SK-N-SH (cell line): ENCODE measurements at regions not wholly inside any gene's neighbourhood (a gene's known extent, or its start where the extent isn't known, plus 50 kb on each side); places are given as distances from the start of the nearest gene placed in this dataset.

Experiments used
- CTCF ChIA-PET: fragments of 300-600, 350-600 bp; formaldehyde crosslinking; extraction: SDS; loops from one replicate; lab custom pipeline; 2021; lab: Yijun Ruan, JAX
- POLR2A ChIA-PET: fragments of 350-600 bp; sonication (Branson Sonifier 250); formaldehyde crosslinking; extraction: SDS; loops from one replicate; lab custom pipeline; 2020; ENCODE audit warnings: antibody characterized with exemption, inconsistent platforms; lab: Yijun Ruan, JAX
- DNase-seq: peaks from one replicate; pipeline ENCODE4 v3.0.0; 2012
- H2AFZ ChIP-seq: fragments of 200-600 bp; sonication (generic); 2 replicates; pipeline ENCODE4 v1.8.1; 2016; ENCODE audit warnings: antibody characterized with exemption, mild to moderate bottlenecking, low read depth
- H3F3A ChIP-seq: fragments of 200-600 bp; sonication (generic); replicated peaks from 2 replicates; pipeline ENCODE3; 2016; ENCODE audit warnings: antibody characterized with exemption, mild to moderate bottlenecking; ENCODE audit not compliant: insufficient read depth
- H3K27ac ChIP-seq, 2 experiments: fragments of 200-500 bp in 1 of 2; fragments of 200-600 bp in 1 of 2; sonication (Bioruptor generic) in 1 of 2; sonication (generic), shearing (Covaris generic) in 1 of 2; 2 replicates each; pipeline versions ENCODE4 v1.5.1 to v1.6.1; 2014 to 2016; ENCODE audit warnings: low read depth in 2 of 2, inconsistent platforms in 1 of 2, low read length in 1 of 2, mild to moderate bottlenecking in 1 of 2, mixed read lengths in 1 of 2
- H3K27me3 ChIP-seq: fragments of 200-600 bp; sonication (generic), shearing (Covaris generic); 2 replicates; pipeline ENCODE4 v1.6.1; 2016; ENCODE audit warnings: mixed run types; ENCODE audit not compliant: insufficient read depth
- H3K36me3 ChIP-seq, 2 experiments: fragments of 200-500 bp in 1 of 2; fragments of 200-600 bp in 1 of 2; sonication (Bioruptor generic) in 1 of 2; sonication (generic) in 1 of 2; replicated peaks in 1 of 2; 2 replicates each; pipeline versions ENCODE3 to v1.5.1; 2014 to 2016; ENCODE audit warnings: low read length in 1 of 2, mild to moderate bottlenecking in 1 of 2; ENCODE audit not compliant: insufficient read depth in 2 of 2, control insufficient read depth in 1 of 2
- H3K4me1 ChIP-seq, 2 experiments: fragments of 200-500 bp in 1 of 2; fragments of 200-600 bp in 1 of 2; sonication (Bioruptor generic) in 1 of 2; sonication (generic), shearing (Covaris generic) in 1 of 2; 2 replicates each; pipeline versions ENCODE4 v1.5.1 to v1.6.1; 2014 to 2016; ENCODE audit warnings: low read depth in 1 of 2, low read length in 1 of 2, mixed run types in 1 of 2; ENCODE audit not compliant: insufficient read depth in 2 of 2, control insufficient read depth in 1 of 2
- H3K4me2 ChIP-seq: fragments of 200-600 bp; sonication (generic), shearing (Covaris generic); 2 replicates; pipeline ENCODE4 v1.6.1; 2017; ENCODE audit warnings: mixed run types
- H3K4me3 ChIP-seq, 2 experiments: fragments of 200-500 bp in 1 of 2; fragments of 200-600 bp in 1 of 2; sonication (Bioruptor generic) in 1 of 2; sonication (generic), shearing (Covaris generic) in 1 of 2; 2 replicates each; pipeline versions ENCODE4 v1.5.1 to v1.8.1; 2014 to 2016; ENCODE audit warnings: low read depth in 2 of 2, inconsistent platforms in 1 of 2, low read length in 1 of 2, mild to moderate bottlenecking in 1 of 2, mixed read lengths in 1 of 2, moderate library complexity in 1 of 2
- H3K79me2 ChIP-seq: fragments of 200-600 bp; sonication (generic); 2 replicates; pipeline ENCODE4 v1.8.1; 2017; ENCODE audit warnings: mild to moderate bottlenecking; ENCODE audit not compliant: insufficient read depth
- H3K9ac ChIP-seq: fragments of 200-600 bp; sonication (generic); 2 replicates; pipeline ENCODE4 v1.6.1; 2017; ENCODE audit warnings: mixed run types
- H3K9me2 ChIP-seq: fragments of 200-600 bp; sonication (generic); 2 replicates; pipeline ENCODE4 v1.6.1; 2017; ENCODE audit warnings: mixed run types
- H3K9me3 ChIP-seq: fragments of 200-600 bp; sonication (generic); 2 replicates; pipeline ENCODE4 v1.6.1; 2017; ENCODE audit warnings: mixed run types, mild to moderate bottlenecking, moderate library complexity
- H4K20me1 ChIP-seq: fragments of 200-600 bp; sonication (generic); 2 replicates; pipeline ENCODE4 v1.6.1; 2017; ENCODE audit warnings: mild to moderate bottlenecking, mixed run types; ENCODE audit not compliant: insufficient read depth
- CHD2 ChIP-seq: fragments of 150-350 bp; IDR thresholded peaks from 2 replicates; pipeline ENCODE4 v1.6.1; 2018; ENCODE audit warnings: low read length; ENCODE audit not compliant: partially characterized antibody
- ELF1 ChIP-seq: IDR thresholded peaks from 2 replicates; pipeline ENCODE4 v1.4.0; 2012
- EP300 ChIP-seq, 2 experiments: IDR thresholded peaks; 2 replicates each; pipeline versions ENCODE4 v1.4.0 to v1.6.1; 2012; ENCODE audit warnings: borderline replicate concordance in 1 of 2, low read depth in 1 of 2, low read length in 1 of 2
- EZH2phosphoT487 ChIP-seq: fragments of 200-600 bp; sonication (generic); IDR thresholded peaks from 2 replicates; pipeline ENCODE4 v1.6.1; 2017; ENCODE audit warnings: low read depth, mixed run types, mild to moderate bottlenecking, antibody characterized with exemption, moderate library complexity, borderline replicate concordance
- FOXJ3 ChIP-seq: sonication (generic); formaldehyde crosslinking; IDR thresholded peaks from 2 replicates; pipeline ENCODE4 v1.5.1; 2020; ENCODE audit warnings: mild to moderate bottlenecking, missing genetic modification reagents
- FOXM1 ChIP-seq: IDR thresholded peaks from 2 replicates; pipeline ENCODE4 v1.4.0; 2012; ENCODE audit warnings: low read depth, mild to moderate bottlenecking
- GABPA ChIP-seq: IDR thresholded peaks from 2 replicates; pipeline ENCODE4 v1.4.0; 2012; ENCODE audit warnings: low read depth, mild to moderate bottlenecking
- GATA2 ChIP-seq: sonication (generic); formaldehyde crosslinking; IDR thresholded peaks from 2 replicates; pipeline ENCODE4 v1.5.0; 2020; ENCODE audit warnings: mild to moderate bottlenecking, missing genetic modification reagents
- MEF2A ChIP-seq: IDR thresholded peaks from 2 replicates; pipeline ENCODE4 v1.4.0; 2012; ENCODE audit warnings: low read depth, borderline replicate concordance
- MXI1 ChIP-seq: IDR thresholded peaks from 2 replicates; pipeline ENCODE4 v1.6.1; 2012; ENCODE audit warnings: mild to moderate bottlenecking, low read depth, low read length, improper control_type of control experiment
- POLR2AphosphoS5 ChIP-seq: IDR thresholded peaks from 2 replicates; pipeline ENCODE4 v1.6.1; 2012; ENCODE audit warnings: low read depth, low read length
- RCOR1 ChIP-seq: fragments of 150-350 bp; IDR thresholded peaks from 2 replicates; pipeline ENCODE4 v1.6.1; 2017; ENCODE audit warnings: antibody characterized with exemption, low read length
- RFX5 ChIP-seq: IDR thresholded peaks from 2 replicates; pipeline ENCODE4 v1.6.1; 2012; ENCODE audit warnings: mild to moderate bottlenecking, improper control_type of control experiment, low read length
- RXRA ChIP-seq: IDR thresholded peaks from 2 replicates; pipeline ENCODE4 v1.4.0; 2012; ENCODE audit warnings: low read depth, mild to moderate bottlenecking, borderline replicate concordance
- SIN3A ChIP-seq: IDR thresholded peaks from 2 replicates; pipeline ENCODE4 v1.6.1; 2012; ENCODE audit warnings: low read depth, mild to moderate bottlenecking, low read length, moderate library complexity, borderline replicate concordance
- SMC3 ChIP-seq: IDR thresholded peaks from 2 replicates; pipeline ENCODE4 v1.6.1; 2012; ENCODE audit warnings: low read depth, low read length, improper control_type of control experiment
- TAF1 ChIP-seq: IDR thresholded peaks from 2 replicates; pipeline ENCODE4 v1.6.1; 2012; ENCODE audit warnings: low read depth, mild to moderate bottlenecking, low read length, moderate library complexity, borderline replicate concordance
- TCF12 ChIP-seq: IDR thresholded peaks from 2 replicates; pipeline ENCODE4 v1.4.0; 2012
- TEAD4 ChIP-seq: IDR thresholded peaks from 2 replicates; pipeline ENCODE4 v1.4.0; 2012; ENCODE audit warnings: mild to moderate bottlenecking, borderline replicate concordance; ENCODE audit not compliant: insufficient read depth
- WGBS: methylation state at CpG from one replicate; pipeline ENCODE4 v1.1.6; 2017; ENCODE audit warnings: low lambda C conversion rate; 5-methylcytosine and 5-hydroxymethylcytosine counted together
- TF ChIP-seq, protein P1 (sequence below): IDR thresholded peaks from 2 replicates; pipeline ENCODE4 v1.4.0; 2012; ENCODE audit warnings: low read depth, borderline replicate concordance
- TF ChIP-seq, protein P2 (sequence below): fragments of 150-350 bp; IDR thresholded peaks from 2 replicates; pipeline ENCODE4 v1.6.1; 2017; ENCODE audit warnings: antibody characterized with exemption, low read length, low read depth, borderline replicate concordance
- TF ChIP-seq, protein P3 (sequence below): IDR thresholded peaks from 2 replicates; pipeline ENCODE4 v1.6.1; 2012; ENCODE audit warnings: mild to moderate bottlenecking, low read depth, low read length, moderate library complexity
- TF ChIP-seq, protein P4 (sequence below): IDR thresholded peaks from 2 replicates; pipeline ENCODE4; 2012
- TF ChIP-seq, protein P5 (sequence below): fragments of 200-600 bp; sonication (generic); IDR thresholded peaks from 2 replicates; pipeline ENCODE4 v1.6.1; 2017; ENCODE audit warnings: antibody characterized with exemption, mild to moderate bottlenecking, moderate library complexity

DNA sequence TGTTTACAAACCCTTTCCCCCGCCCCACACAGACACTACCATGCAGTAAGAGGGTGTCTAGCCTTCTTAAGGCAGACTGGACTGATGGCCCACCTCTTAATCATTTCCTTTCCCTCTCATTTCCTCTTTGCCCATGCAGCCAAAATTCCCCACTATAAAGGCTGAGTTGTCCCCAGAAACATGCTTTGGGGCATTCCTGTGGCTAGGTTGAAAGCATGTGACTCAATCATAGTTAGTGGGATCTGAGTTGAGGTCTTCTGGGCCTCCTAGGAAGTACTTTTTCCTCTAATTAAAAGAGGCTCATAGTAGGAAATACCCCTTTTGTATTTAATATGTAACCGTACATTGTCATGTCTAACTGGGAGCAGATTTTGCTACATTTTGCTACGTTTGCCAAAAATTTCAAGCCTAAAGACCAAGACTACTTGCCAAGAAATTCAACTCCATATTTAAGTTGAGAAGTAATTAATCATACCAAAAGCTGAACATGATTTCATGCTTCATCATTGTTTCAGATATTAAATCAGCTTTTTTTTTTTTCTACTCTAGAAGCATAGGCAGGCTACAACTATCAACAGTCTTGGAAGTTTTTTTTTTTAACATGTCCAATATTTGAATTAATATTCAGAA is 174.7 kb downstream of the ADGRL4 start:
- H3K4me1 ChIP-seq: peaks cover 0 to 32% of the 10 kb centered on the region in 2 experiments
- no peaks in the 10 kb centered on the region for H3K79me2 ChIP-seq
- H3K36me3 ChIP-seq: no peaks in the 10 kb centered on the region
- H3K9me2 ChIP-seq: no peaks in the 10 kb centered on the region
- CTCF ChIA-PET: no interaction called here
- H3K4me2 ChIP-seq: peak overlapping the region; percentile 47; the same call in 1 of the 2 replicates
- no peaks in the 10 kb centered on the region for H3K27me3 ChIP-seq
- 6% methylated on average over 3 of the region's 3 CpGs for WGBS
- H3F3A ChIP-seq: peaks cover 36% of the 10 kb centered on the region
- H3K9me3 ChIP-seq: no peaks in the 10 kb centered on the region
- DNase-seq: no peak
- no peaks in the 10 kb centered on the region for H4K20me1 ChIP-seq
- H3K9ac ChIP-seq: peak overlapping the region; percentile 21; the same call in 1 of the 2 replicates
- no peak overlapping the region for H3K4me3 ChIP-seq
- POLR2A ChIA-PET: no interaction called here
- H3K27ac ChIP-seq: peak overlapping the region; percentile 87 to 89
- no peak overlapping the region for H2AFZ ChIP-seq
- no peak for TF ChIP-seq CHD2
- TF ChIP-seq SMC3: no peak; the same call in 1 of the 2 replicates
- no peak for TF ChIP-seq TAF1
- TF ChIP-seq, protein P1, sequence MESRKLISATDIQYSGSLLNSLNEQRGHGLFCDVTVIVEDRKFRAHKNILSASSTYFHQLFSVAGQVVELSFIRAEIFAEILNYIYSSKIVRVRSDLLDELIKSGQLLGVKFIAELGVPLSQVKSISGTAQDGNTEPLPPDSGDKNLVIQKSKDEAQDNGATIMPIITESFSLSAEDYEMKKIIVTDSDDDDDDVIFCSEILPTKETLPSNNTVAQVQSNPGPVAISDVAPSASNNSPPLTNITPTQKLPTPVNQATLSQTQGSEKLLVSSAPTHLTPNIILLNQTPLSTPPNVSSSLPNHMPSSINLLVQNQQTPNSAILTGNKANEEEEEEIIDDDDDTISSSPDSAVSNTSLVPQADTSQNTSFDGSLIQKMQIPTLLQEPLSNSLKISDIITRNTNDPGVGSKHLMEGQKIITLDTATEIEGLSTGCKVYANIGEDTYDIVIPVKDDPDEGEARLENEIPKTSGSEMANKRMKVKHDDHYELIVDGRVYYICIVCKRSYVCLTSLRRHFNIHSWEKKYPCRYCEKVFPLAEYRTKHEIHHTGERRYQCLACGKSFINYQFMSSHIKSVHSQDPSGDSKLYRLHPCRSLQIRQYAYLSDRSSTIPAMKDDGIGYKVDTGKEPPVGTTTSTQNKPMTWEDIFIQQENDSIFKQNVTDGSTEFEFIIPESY: peak; percentile 89
- peak; percentile 99 for TF ChIP-seq FOXM1
- no peak for TF ChIP-seq FOXJ3 (CRISPR knock-in tag)
- TF ChIP-seq TCF12: peak; percentile 98
- peak; percentile 90 for TF ChIP-seq RXRA
- peak; percentile 69 to 99 for TF ChIP-seq EP300 (IDR thresholded peaks at IDR 0.05; ENCODE audit: borderline replicate concordance in 1 of 2, low read depth in 1 of 2, low read length in 1 of 2)
- peak; percentile 76; the same call in 1 of the 2 replicates for TF ChIP-seq SIN3A
- TF ChIP-seq RFX5: no peak
- TF ChIP-seq, protein P2, sequence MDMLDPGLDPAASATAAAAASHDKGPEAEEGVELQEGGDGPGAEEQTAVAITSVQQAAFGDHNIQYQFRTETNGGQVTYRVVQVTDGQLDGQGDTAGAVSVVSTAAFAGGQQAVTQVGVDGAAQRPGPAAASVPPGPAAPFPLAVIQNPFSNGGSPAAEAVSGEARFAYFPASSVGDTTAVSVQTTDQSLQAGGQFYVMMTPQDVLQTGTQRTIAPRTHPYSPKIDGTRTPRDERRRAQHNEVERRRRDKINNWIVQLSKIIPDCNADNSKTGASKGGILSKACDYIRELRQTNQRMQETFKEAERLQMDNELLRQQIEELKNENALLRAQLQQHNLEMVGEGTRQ: no peak
- no peak for TF ChIP-seq MXI1
- no peak for TF ChIP-seq GATA2 (CRISPR knock-in tag)
- TF ChIP-seq TEAD4: peak; percentile 100
- TF ChIP-seq, protein P3, sequence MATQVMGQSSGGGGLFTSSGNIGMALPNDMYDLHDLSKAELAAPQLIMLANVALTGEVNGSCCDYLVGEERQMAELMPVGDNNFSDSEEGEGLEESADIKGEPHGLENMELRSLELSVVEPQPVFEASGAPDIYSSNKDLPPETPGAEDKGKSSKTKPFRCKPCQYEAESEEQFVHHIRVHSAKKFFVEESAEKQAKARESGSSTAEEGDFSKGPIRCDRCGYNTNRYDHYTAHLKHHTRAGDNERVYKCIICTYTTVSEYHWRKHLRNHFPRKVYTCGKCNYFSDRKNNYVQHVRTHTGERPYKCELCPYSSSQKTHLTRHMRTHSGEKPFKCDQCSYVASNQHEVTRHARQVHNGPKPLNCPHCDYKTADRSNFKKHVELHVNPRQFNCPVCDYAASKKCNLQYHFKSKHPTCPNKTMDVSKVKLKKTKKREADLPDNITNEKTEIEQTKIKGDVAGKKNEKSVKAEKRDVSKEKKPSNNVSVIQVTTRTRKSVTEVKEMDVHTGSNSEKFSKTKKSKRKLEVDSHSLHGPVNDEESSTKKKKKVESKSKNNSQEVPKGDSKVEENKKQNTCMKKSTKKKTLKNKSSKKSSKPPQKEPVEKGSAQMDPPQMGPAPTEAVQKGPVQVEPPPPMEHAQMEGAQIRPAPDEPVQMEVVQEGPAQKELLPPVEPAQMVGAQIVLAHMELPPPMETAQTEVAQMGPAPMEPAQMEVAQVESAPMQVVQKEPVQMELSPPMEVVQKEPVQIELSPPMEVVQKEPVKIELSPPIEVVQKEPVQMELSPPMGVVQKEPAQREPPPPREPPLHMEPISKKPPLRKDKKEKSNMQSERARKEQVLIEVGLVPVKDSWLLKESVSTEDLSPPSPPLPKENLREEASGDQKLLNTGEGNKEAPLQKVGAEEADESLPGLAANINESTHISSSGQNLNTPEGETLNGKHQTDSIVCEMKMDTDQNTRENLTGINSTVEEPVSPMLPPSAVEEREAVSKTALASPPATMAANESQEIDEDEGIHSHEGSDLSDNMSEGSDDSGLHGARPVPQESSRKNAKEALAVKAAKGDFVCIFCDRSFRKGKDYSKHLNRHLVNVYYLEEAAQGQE: peak; percentile 67; the same call in 1 of the 2 replicates
- TF ChIP-seq, protein P4, sequence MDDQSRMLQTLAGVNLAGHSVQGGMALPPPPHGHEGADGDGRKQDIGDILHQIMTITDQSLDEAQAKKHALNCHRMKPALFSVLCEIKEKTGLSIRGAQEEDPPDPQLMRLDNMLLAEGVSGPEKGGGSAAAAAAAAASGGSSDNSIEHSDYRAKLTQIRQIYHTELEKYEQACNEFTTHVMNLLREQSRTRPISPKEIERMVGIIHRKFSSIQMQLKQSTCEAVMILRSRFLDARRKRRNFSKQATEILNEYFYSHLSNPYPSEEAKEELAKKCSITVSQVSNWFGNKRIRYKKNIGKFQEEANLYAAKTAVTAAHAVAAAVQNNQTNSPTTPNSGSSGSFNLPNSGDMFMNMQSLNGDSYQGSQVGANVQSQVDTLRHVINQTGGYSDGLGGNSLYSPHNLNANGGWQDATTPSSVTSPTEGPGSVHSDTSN: peak; percentile 93
- TF ChIP-seq, protein P5, sequence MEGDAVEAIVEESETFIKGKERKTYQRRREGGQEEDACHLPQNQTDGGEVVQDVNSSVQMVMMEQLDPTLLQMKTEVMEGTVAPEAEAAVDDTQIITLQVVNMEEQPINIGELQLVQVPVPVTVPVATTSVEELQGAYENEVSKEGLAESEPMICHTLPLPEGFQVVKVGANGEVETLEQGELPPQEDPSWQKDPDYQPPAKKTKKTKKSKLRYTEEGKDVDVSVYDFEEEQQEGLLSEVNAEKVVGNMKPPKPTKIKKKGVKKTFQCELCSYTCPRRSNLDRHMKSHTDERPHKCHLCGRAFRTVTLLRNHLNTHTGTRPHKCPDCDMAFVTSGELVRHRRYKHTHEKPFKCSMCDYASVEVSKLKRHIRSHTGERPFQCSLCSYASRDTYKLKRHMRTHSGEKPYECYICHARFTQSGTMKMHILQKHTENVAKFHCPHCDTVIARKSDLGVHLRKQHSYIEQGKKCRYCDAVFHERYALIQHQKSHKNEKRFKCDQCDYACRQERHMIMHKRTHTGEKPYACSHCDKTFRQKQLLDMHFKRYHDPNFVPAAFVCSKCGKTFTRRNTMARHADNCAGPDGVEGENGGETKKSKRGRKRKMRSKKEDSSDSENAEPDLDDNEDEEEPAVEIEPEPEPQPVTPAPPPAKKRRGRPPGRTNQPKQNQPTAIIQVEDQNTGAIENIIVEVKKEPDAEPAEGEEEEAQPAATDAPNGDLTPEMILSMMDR: no peak
- peak; percentile 80 for TF ChIP-seq POLR2AphosphoS5
- peak; percentile 10; the same call in 1 of the 2 replicates for TF ChIP-seq MEF2A
- no peak for TF ChIP-seq GABPA
- no peak for TF ChIP-seq EZH2phosphoT487
- peak; percentile 68 for TF ChIP-seq ELF1
- no peak for TF ChIP-seq RCOR1
